Epithelial cell of proximal tubule (primary cell): ENCODE measurements at regions not wholly inside any gene's neighbourhood (a gene's known extent, or its start where the extent isn't known, plus 50 kb on each side); places are given as distances from the start of the nearest gene placed in this dataset.

Experiments used
- DNase-seq: peaks from one replicate; pipeline ENCODE4 v3.0.0-alpha.2; 2011; ENCODE audit warnings: low read depth
- H3K4me3 ChIP-seq: 2 replicates; pipeline ENCODE4 v1.5.1; 2011; ENCODE audit warnings: low read depth, mild to moderate bottlenecking, low read length
- CTCF ChIP-seq: conservative IDR thresholded peaks from 2 replicates; pipeline ENCODE4 v1.5.1; 2012; ENCODE audit warnings: low read depth, mild to moderate bottlenecking, low read length

- no peak for DNase-seq
- TF ChIP-seq CTCF = peak; percentile 69
- H3K4me3 ChIP-seq = no peak overlapping the region
Observed at GRCh38 chr6:169326067-169326799, 72.6 kb upstream of the THBS2 start.

- H3K4me3 ChIP-seq = no peak overlapping the region
- no peak for TF ChIP-seq CTCF
- no peak for DNase-seq
Observed at GRCh38 chr6:169324656-169325459, 71.2 kb upstream of the THBS2 start.

- H3K4me3 ChIP-seq = no peak overlapping the region
- TF ChIP-seq CTCF = no peak
- DNase-seq = no peak
Observed at GRCh38 chr6:169324086-169324485, 70.4 kb upstream of the THBS2 start.

- no peak overlapping the region for H3K4me3 ChIP-seq
- TF ChIP-seq CTCF = no peak
- no peak for DNase-seq
Observed at GRCh38 chr6:169323221-169323620, 69.6 kb upstream of the THBS2 start.

GRCh38 chr6:169321546-169321945 is 67.9 kb upstream of the THBS2 start:
- no peak for TF ChIP-seq CTCF
- no peak overlapping the region for H3K4me3 ChIP-seq
- DNase-seq = no peak

- DNase-seq = no peak
- no peak overlapping the region for H3K4me3 ChIP-seq
- no peak for TF ChIP-seq CTCF
Observed at GRCh38 chr6:169320013-169320412, 66.4 kb upstream of the THBS2 start.
